ENCODE measurements at regions not wholly inside any gene's neighbourhood (a gene's known extent, or its start where the extent isn't known, plus 50 kb on each side); places are given as distances from the start of the nearest gene placed in this dataset.

DNA sequence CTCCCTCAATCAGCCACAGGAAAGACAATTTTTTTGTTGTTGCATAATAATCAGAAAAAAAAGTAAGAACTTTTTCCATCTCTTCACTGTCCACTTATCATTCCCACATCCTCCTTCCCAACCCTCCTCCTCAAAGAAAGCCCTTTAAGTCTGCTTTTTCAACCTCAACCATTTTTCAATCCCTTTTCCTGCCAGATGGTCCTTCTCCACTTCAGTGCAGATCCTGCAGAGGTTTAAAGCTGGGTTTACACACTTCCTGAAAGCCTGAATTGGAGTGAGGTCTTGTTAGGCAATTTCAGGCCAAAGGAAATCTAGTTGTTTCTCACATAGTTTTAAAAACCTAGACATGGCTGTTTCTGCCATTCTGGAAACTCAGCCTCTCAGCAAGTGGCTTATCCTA, 78.3 kb downstream of the RPL27A start:
- DNase-seq (ENCODE audit: low read depth in 1 of 2, low spot score in 1 of 2) = no peak
- Histone ChIP-seq H3K27me3 (ENCODE audit: insufficient read depth, poor library complexity, severe bottlenecking) (no peaks in the 10 kb centered on the region), H3K27ac (replicated peaks) (no peak overlapping the region), H3K4me3 (replicated peaks; ENCODE audit: insufficient read depth, low read length) (no peak overlapping the region)
- no peak for TF ChIP-seq GABPA (IDR thresholded peaks at IDR 0.05; ENCODE audit: low read depth)
- TF ChIP-seq, protein P1, sequence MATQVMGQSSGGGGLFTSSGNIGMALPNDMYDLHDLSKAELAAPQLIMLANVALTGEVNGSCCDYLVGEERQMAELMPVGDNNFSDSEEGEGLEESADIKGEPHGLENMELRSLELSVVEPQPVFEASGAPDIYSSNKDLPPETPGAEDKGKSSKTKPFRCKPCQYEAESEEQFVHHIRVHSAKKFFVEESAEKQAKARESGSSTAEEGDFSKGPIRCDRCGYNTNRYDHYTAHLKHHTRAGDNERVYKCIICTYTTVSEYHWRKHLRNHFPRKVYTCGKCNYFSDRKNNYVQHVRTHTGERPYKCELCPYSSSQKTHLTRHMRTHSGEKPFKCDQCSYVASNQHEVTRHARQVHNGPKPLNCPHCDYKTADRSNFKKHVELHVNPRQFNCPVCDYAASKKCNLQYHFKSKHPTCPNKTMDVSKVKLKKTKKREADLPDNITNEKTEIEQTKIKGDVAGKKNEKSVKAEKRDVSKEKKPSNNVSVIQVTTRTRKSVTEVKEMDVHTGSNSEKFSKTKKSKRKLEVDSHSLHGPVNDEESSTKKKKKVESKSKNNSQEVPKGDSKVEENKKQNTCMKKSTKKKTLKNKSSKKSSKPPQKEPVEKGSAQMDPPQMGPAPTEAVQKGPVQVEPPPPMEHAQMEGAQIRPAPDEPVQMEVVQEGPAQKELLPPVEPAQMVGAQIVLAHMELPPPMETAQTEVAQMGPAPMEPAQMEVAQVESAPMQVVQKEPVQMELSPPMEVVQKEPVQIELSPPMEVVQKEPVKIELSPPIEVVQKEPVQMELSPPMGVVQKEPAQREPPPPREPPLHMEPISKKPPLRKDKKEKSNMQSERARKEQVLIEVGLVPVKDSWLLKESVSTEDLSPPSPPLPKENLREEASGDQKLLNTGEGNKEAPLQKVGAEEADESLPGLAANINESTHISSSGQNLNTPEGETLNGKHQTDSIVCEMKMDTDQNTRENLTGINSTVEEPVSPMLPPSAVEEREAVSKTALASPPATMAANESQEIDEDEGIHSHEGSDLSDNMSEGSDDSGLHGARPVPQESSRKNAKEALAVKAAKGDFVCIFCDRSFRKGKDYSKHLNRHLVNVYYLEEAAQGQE (IDR thresholded peaks at IDR 0.05; ENCODE audit: insufficient replicate concordance, low read depth) = no peak
- TF ChIP-seq, protein P2, sequence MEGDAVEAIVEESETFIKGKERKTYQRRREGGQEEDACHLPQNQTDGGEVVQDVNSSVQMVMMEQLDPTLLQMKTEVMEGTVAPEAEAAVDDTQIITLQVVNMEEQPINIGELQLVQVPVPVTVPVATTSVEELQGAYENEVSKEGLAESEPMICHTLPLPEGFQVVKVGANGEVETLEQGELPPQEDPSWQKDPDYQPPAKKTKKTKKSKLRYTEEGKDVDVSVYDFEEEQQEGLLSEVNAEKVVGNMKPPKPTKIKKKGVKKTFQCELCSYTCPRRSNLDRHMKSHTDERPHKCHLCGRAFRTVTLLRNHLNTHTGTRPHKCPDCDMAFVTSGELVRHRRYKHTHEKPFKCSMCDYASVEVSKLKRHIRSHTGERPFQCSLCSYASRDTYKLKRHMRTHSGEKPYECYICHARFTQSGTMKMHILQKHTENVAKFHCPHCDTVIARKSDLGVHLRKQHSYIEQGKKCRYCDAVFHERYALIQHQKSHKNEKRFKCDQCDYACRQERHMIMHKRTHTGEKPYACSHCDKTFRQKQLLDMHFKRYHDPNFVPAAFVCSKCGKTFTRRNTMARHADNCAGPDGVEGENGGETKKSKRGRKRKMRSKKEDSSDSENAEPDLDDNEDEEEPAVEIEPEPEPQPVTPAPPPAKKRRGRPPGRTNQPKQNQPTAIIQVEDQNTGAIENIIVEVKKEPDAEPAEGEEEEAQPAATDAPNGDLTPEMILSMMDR (IDR thresholded peaks at IDR 0.05; ENCODE audit: insufficient read depth, low read length) = no peak
- no peak for TF ChIP-seq SPI1 (IDR thresholded peaks at IDR 0.05; ENCODE audit: borderline replicate concordance, low read depth)
- TF ChIP-seq POLR2AphosphoS5 (IDR thresholded peaks at IDR 0.05; ENCODE audit: low read depth) = no peak

DNA sequence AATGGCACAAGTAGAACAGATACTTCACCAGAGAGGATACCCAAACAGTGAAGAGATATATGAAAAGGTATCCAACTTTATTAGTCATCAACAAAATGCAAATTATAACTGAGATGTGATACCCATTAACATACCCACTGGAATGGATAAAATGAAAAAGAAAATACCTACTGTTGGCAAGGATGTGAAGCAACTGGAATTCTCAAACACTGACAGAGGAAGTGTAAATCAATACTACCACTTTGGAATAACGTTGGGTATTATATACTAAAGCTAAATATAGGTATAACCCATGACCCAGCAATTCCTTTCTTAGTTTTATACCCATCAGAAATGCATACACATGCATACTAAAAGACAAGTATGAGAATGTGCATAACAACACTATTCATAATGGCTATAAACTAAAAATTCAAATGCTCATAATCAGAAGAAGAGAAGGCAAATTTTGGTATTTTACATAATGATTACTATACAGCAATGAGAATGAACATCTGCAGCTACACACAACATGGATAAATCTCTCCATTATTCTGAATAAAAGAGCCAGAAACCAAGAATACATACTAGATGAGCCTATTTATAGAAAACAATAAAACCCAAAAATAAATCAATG, 80.6 kb downstream of the RPL27A start:
- Histone ChIP-seq H3K4me3 (replicated peaks; ENCODE audit: insufficient read depth, low read length) (no peak overlapping the region), H3K27me3 (ENCODE audit: insufficient read depth, poor library complexity, severe bottlenecking) (no peaks in the 10 kb centered on the region), H3K27ac (replicated peaks) (no peak overlapping the region)
- TF ChIP-seq GABPA (IDR thresholded peaks at IDR 0.05; ENCODE audit: low read depth) (no peak), SPI1 (IDR thresholded peaks at IDR 0.05; ENCODE audit: borderline replicate concordance, low read depth) (no peak), POLR2AphosphoS5 (IDR thresholded peaks at IDR 0.05; ENCODE audit: low read depth) (no peak)
- TF ChIP-seq, protein P2 (IDR thresholded peaks at IDR 0.05; ENCODE audit: insufficient read depth, low read length) = no peak
- TF ChIP-seq, protein P1 (IDR thresholded peaks at IDR 0.05; ENCODE audit: insufficient replicate concordance, low read depth) = no peak
- no peak for DNase-seq (ENCODE audit: low read depth in 1 of 2, low spot score in 1 of 2)

DNA sequence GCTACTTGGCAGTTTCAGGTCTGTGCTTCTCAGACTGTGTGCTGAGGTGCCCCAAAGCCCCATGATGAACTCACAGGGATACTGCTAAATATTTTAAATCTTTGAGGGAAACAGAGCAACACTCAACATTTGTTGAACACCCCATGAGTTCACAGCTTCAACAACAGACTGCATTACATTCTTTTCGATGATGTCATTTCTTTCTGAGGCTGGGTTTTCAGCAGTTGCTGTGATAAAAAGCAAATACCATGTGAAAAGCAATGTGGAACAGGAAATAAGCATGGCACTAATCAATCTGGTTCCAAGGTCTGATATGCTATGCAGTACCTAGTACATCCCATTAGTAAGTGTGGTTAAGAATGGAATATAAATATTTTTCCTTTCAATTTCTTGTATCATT, 82.7 kb downstream of the RPL27A start:
- no peak for DNase-seq (ENCODE audit: low read depth in 1 of 2, low spot score in 1 of 2)
- H3K27ac ChIP-seq (replicated peaks) = no peak overlapping the region
- TF ChIP-seq GABPA (IDR thresholded peaks at IDR 0.05; ENCODE audit: low read depth) (no peak), SPI1 (IDR thresholded peaks at IDR 0.05; ENCODE audit: borderline replicate concordance, low read depth) (no peak)
- TF ChIP-seq, protein P1 (IDR thresholded peaks at IDR 0.05; ENCODE audit: insufficient replicate concordance, low read depth) = no peak
- no peak overlapping the region for H3K4me3 ChIP-seq (replicated peaks; ENCODE audit: insufficient read depth, low read length)
- no peaks in the 10 kb centered on the region for H3K27me3 ChIP-seq (ENCODE audit: insufficient read depth, poor library complexity, severe bottlenecking)

Measured in HL-60 (cell line).